OCI-LY3 (cell line): ENCODE measurements at regions not wholly inside any gene's neighbourhood (a gene's known extent, or its start where the extent isn't known, plus 50 kb on each side); places are given as distances from the start of the nearest gene placed in this dataset.

Source experiments
- H2AFZ ChIP-seq: fragments of 200-600, 300-600 bp; shearing (Covaris generic); 2 replicates; pipeline ENCODE4 v1.6.0; 2014; ENCODE audit warnings: antibody characterized with exemption, low read depth, low read length
- H3K27ac ChIP-seq: fragments of 200-600, 300-600 bp; sonication (generic); 2 replicates; pipeline ENCODE4 v1.5.1; 2014; ENCODE audit warnings: mild to moderate bottlenecking, low read length, moderate library complexity, mixed read lengths
- H3K27me3 ChIP-seq: fragments of 200-600, 300-600 bp; sonication (generic); 2 replicates; pipeline ENCODE4 v1.6.1; 2014; ENCODE audit warnings: low read depth, low read length, mixed read lengths
- H3K36me3 ChIP-seq: fragments of 200-600, 300-600 bp; sonication (generic); replicated peaks from 2 replicates; pipeline ENCODE3; 2014; ENCODE audit warnings: low read depth, low read length, mixed read lengths
- H3K4me1 ChIP-seq: fragments of 300-600, 200-600 bp; sonication (generic); 2 replicates; pipeline ENCODE4 v1.6.1; 2014; ENCODE audit warnings: low read length, mixed read lengths
- H3K4me2 ChIP-seq: fragments of 200-600, 300-600 bp; sonication (generic); 2 replicates; pipeline ENCODE4 v1.6.1; 2014; ENCODE audit warnings: low read length, mixed read lengths
- H3K4me3 ChIP-seq: fragments of 300-600, 200-600 bp; sonication (generic); 2 replicates; pipeline ENCODE4 v1.5.1; 2014; ENCODE audit warnings: antibody characterized with exemption, mild to moderate bottlenecking, low read length, moderate library complexity
- H3K79me2 ChIP-seq: fragments of 300-600, 200-600 bp; shearing (Covaris generic); 2 replicates; pipeline ENCODE4 v1.6.1; 2014; ENCODE audit warnings: mild to moderate bottlenecking, low read length, mixed read lengths
- H3K9ac ChIP-seq: fragments of 300-600, 200-600 bp; shearing (Covaris generic); 2 replicates; pipeline ENCODE4 v1.6.0; 2014; ENCODE audit warnings: mild to moderate bottlenecking, low read length, moderate library complexity
- H3K9me3 ChIP-seq: fragments of 200-600, 300-600 bp; shearing (Covaris generic); 2 replicates; pipeline ENCODE4 v1.6.1; 2014; ENCODE audit warnings: low read length, mixed read lengths; ENCODE audit not compliant: insufficient read depth
- H4K20me1 ChIP-seq: fragments of 200-600, 300-600 bp; sonication (generic); 2 replicates; pipeline ENCODE4 v1.6.1; 2016; ENCODE audit warnings: low read length, mixed read lengths; ENCODE audit not compliant: insufficient read depth
- EZH2phosphoT487 ChIP-seq: fragments of 200-600 bp; shearing (Covaris generic); IDR thresholded peaks from 2 replicates; pipeline ENCODE4 v1.6.1; 2018; ENCODE audit warnings: antibody characterized with exemption, mixed run types, low read depth
- TF ChIP-seq, protein P1 (sequence below): fragments of 200-600, 300-600 bp; sonication (generic); IDR thresholded peaks from 2 replicates; pipeline ENCODE4 v1.5.1; 2014; ENCODE audit warnings: antibody characterized with exemption, low read length, low read depth

DNA sequence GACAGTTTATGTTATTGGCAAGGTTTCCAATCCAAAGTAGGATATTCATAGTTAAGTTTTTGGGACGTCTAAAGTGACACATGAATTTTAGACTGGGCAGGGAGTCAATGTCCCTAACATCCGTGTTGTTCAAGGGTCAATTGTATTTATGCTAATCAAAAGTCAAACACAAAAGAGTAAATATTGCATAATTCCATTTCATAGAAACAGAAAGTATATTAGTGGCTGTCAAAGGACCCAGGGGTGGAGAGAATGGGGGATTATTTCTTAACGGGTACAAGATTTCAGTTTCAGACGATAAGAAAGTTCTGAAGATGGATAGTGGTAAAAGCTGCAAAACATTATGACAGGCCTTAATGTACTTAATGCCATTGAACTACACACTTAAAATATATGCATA is 971.8 kb upstream of the AGA start:
- H3K4me3 ChIP-seq = no peak overlapping the region
- H3K36me3 ChIP-seq = no peaks in the 10 kb centered on the region
- H4K20me1 ChIP-seq = no peaks in the 10 kb centered on the region
- no peak overlapping the region for H2AFZ ChIP-seq
- no peaks in the 10 kb centered on the region for H3K79me2 ChIP-seq
- H3K27ac ChIP-seq = no peak overlapping the region
- no peaks in the 10 kb centered on the region for H3K4me1 ChIP-seq
- H3K4me2 ChIP-seq = no peak overlapping the region
- TF ChIP-seq EZH2phosphoT487 = no peak
- no peaks in the 10 kb centered on the region for H3K9me3 ChIP-seq
- H3K9ac ChIP-seq = no peak overlapping the region
- no peaks in the 10 kb centered on the region for H3K27me3 ChIP-seq

DNA sequence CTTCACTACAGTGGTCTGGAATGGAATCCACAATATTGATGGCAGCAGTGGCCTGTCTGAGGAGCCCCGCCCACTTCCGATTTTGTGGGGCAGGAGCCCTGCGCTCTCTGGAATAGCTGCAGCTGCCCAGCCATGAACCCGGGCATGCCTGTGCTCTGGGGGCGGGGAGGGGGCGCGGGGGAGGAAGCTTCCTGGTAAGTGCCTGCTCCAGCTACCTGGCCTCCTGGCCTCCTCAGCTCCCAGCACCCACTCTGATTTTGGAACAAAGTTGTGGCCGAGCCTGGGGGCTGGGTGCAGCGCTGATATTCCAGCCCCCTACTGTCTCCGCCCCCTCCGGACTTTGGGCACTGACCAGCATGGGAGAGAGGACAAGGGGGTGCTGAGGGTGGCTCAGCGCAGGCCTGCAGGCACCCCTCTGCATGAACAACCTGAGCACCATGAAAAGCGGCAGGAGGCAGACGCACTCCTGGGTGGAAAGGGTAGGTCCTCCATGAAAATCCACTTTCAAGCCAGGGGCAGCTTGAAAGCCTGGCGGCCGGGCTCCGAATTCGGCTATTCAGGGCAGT is 972.7 kb upstream of the AGA start:
- no peak overlapping the region for H2AFZ ChIP-seq
- H3K4me1 ChIP-seq = no peaks in the 10 kb centered on the region
- TF ChIP-seq, protein P1, sequence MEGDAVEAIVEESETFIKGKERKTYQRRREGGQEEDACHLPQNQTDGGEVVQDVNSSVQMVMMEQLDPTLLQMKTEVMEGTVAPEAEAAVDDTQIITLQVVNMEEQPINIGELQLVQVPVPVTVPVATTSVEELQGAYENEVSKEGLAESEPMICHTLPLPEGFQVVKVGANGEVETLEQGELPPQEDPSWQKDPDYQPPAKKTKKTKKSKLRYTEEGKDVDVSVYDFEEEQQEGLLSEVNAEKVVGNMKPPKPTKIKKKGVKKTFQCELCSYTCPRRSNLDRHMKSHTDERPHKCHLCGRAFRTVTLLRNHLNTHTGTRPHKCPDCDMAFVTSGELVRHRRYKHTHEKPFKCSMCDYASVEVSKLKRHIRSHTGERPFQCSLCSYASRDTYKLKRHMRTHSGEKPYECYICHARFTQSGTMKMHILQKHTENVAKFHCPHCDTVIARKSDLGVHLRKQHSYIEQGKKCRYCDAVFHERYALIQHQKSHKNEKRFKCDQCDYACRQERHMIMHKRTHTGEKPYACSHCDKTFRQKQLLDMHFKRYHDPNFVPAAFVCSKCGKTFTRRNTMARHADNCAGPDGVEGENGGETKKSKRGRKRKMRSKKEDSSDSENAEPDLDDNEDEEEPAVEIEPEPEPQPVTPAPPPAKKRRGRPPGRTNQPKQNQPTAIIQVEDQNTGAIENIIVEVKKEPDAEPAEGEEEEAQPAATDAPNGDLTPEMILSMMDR = no peak
- TF ChIP-seq EZH2phosphoT487 = no peak

DNA sequence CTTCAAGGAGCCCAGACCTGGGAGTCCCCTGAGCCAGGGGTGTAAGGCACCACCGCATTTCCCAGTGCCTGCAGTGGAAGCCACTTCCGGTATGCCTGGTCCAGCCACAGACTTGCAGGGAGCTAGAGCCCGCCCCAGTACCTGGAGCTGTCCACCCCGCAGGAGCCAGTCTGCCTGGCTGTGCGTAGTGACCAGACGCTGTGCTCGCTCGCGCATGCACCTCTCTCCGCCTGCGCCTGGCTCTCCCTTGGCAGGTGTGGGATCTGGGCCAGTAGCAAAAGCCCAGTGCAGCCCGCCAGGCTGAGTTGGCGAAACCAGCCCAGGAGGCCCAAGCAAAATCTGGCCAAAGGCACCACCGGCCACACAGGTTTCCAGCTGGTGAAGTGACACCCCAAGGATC is 973.7 kb upstream of the AGA start:
- H3K4me1 ChIP-seq = no peaks in the 10 kb centered on the region
- H3K27ac ChIP-seq = no peak overlapping the region
- H3K9ac ChIP-seq = no peak overlapping the region
- H4K20me1 ChIP-seq = no peaks in the 10 kb centered on the region
- H3K27me3 ChIP-seq = no peaks in the 10 kb centered on the region
- H3K79me2 ChIP-seq = no peaks in the 10 kb centered on the region
- H3K36me3 ChIP-seq = no peaks in the 10 kb centered on the region
- no peak overlapping the region for H3K4me2 ChIP-seq
- H2AFZ ChIP-seq = no peak overlapping the region
- H3K9me3 ChIP-seq = no peaks in the 10 kb centered on the region
- TF ChIP-seq EZH2phosphoT487 = no peak
- TF ChIP-seq, protein P1 = no peak
- no peak overlapping the region for H3K4me3 ChIP-seq

More for the DNA sequence above, 972.7 kb upstream of the AGA start:
- H3K27me3 ChIP-seq = no peaks in the 10 kb centered on the region
- no peak overlapping the region for H3K4me2 ChIP-seq
- no peak overlapping the region for H3K27ac ChIP-seq
- no peak overlapping the region for H3K9ac ChIP-seq
- H4K20me1 ChIP-seq = no peaks in the 10 kb centered on the region
- H3K9me3 ChIP-seq = no peaks in the 10 kb centered on the region
- no peaks in the 10 kb centered on the region for H3K36me3 ChIP-seq
- no peaks in the 10 kb centered on the region for H3K79me2 ChIP-seq
- H3K4me3 ChIP-seq = no peak overlapping the region

DNA sequence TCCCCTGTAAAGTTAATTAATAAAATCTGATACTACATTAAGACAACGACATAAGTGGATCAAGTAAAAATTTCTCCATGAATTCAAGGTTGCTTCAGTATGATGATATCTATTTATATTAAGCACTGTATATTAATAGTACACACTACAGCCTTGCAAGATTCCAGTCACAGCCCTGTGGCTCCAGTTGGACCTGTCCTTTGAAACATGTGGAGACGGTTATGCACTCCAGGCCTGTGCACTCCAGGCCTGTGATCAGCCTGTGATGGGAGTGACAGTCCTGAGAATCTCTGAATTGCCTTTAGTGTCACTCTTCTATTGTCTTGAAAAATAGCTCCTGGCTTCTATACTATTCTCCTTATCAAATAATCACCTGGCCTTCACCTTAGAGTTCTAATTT is 981.1 kb upstream of the AGA start:
- Histone ChIP-seq H3K9me3 (no peaks in the 10 kb centered on the region), H3K36me3 (no peaks in the 10 kb centered on the region), H2AFZ (no peak overlapping the region), H3K4me1 (no peaks in the 10 kb centered on the region), H3K27me3 (no peaks in the 10 kb centered on the region), H3K9ac (no peak overlapping the region), H3K79me2 (no peaks in the 10 kb centered on the region), H3K4me3 (no peak overlapping the region), H3K4me2 (no peak overlapping the region), H4K20me1 (no peaks in the 10 kb centered on the region), H3K27ac (no peak overlapping the region)
- TF ChIP-seq EZH2phosphoT487 = no peak
- TF ChIP-seq, protein P1 = no peak
